H9 (cell line): ENCODE measurements at regions not wholly inside any gene's neighbourhood (a gene's known extent, or its start where the extent isn't known, plus 50 kb on each side); places are given as distances from the start of the nearest gene placed in this dataset.

Experiments used
- DNase-seq: peaks from one replicate; pipeline ENCODE4 v3.0.0-alpha.2; 2017
- H2AFZ ChIP-seq: one replicate; pipeline ENCODE4 v1.6.1; 2013; ENCODE audit warnings: mild to moderate bottlenecking, low read length, control low read depth, moderate library complexity
- H2AK5ac ChIP-seq: 2 replicates; pipeline ENCODE4 v1.6.1; 2013; ENCODE audit warnings: low read length, control low read depth, mixed read lengths; ENCODE audit not compliant: insufficient read length
- H2BK120ac ChIP-seq: one replicate; pipeline ENCODE4 v1.6.1; 2013; ENCODE audit warnings: low read depth, mild to moderate bottlenecking, low read length, control low read depth, inconsistent platforms; ENCODE audit not compliant: poor library complexity, severe bottlenecking
- H2BK12ac ChIP-seq: 2 replicates; pipeline ENCODE4 v1.6.1; 2013; ENCODE audit warnings: low read length, control low read depth, mixed read lengths, low read depth; ENCODE audit not compliant: insufficient read length
- H2BK15ac ChIP-seq: 2 replicates; pipeline ENCODE4 v1.6.1; 2013; ENCODE audit warnings: low read depth, low read length, control low read depth
- H2BK20ac ChIP-seq: one replicate; pipeline ENCODE4 v1.6.1; 2013; ENCODE audit warnings: low read depth, mild to moderate bottlenecking, low read length, control low read depth, inconsistent platforms; ENCODE audit not compliant: poor library complexity, severe bottlenecking
- H2BK5ac ChIP-seq: 2 replicates; pipeline ENCODE4 v1.6.1; 2013; ENCODE audit warnings: low read length, control low read depth, mixed read lengths; ENCODE audit not compliant: insufficient read length
- H3K14ac ChIP-seq: 2 replicates; pipeline ENCODE4 v1.6.1; 2013; ENCODE audit warnings: low read length, control low read depth; ENCODE audit not compliant: insufficient read depth
- H3K18ac ChIP-seq: 2 replicates; pipeline ENCODE4 v1.6.1; 2013; ENCODE audit warnings: low read depth, mild to moderate bottlenecking, mixed read lengths, low read length, control low read depth; ENCODE audit not compliant: insufficient read length
- H3K23ac ChIP-seq: 2 replicates; pipeline ENCODE4 v1.6.1; 2013; ENCODE audit warnings: low read length, control low read depth, mixed read lengths, low read depth; ENCODE audit not compliant: insufficient read length
- H3K23me2 ChIP-seq: 2 replicates; pipeline ENCODE4 v1.6.1; 2013; ENCODE audit warnings: low read depth, mild to moderate bottlenecking, mixed read lengths, low read length, control low read depth; ENCODE audit not compliant: insufficient read length, poor library complexity, severe bottlenecking
- H3K27ac ChIP-seq: 2 replicates; pipeline ENCODE4 v1.5.1; 2013; ENCODE audit warnings: low read length, control low read depth, mixed read lengths, low read depth; ENCODE audit not compliant: insufficient read length
- H3K27me3 ChIP-seq: 2 replicates; pipeline ENCODE4 v1.6.1; 2013; ENCODE audit warnings: low read length, control low read depth, inconsistent platforms; ENCODE audit not compliant: insufficient read depth
- H3K4ac ChIP-seq: 2 replicates; pipeline ENCODE4 v1.6.1; 2013; ENCODE audit warnings: low read depth, mild to moderate bottlenecking, control low read depth, inconsistent platforms, low read length, moderate library complexity
- H3K4me1 ChIP-seq: 2 replicates; pipeline ENCODE4 v1.6.1; 2013; ENCODE audit warnings: low read length, control low read depth, inconsistent platforms; ENCODE audit not compliant: insufficient read depth
- H3K4me2 ChIP-seq: 2 replicates; pipeline ENCODE4 v1.6.1; 2013; ENCODE audit warnings: low read length, control low read depth, mixed read lengths; ENCODE audit not compliant: insufficient read length, insufficient read depth
- H3K56ac ChIP-seq: 2 replicates; pipeline ENCODE4 v1.6.1; 2013; ENCODE audit warnings: low read depth, mild to moderate bottlenecking, mixed read lengths, low read length, control low read depth; ENCODE audit not compliant: insufficient read length
- H3K79me1 ChIP-seq: 2 replicates; pipeline ENCODE4 v1.6.1; 2013; ENCODE audit warnings: low read depth, mild to moderate bottlenecking, moderate library complexity, low read length, control low read depth, inconsistent platforms; ENCODE audit not compliant: insufficient read depth, poor library complexity, severe bottlenecking
- H3K79me2 ChIP-seq: 2 replicates; pipeline ENCODE4 v1.6.1; 2013; ENCODE audit warnings: low read length, control low read depth, inconsistent platforms; ENCODE audit not compliant: insufficient read depth
- H3K9ac ChIP-seq: 2 replicates; pipeline ENCODE4 v1.6.1; 2013; ENCODE audit warnings: low read length, control low read depth, mixed read lengths; ENCODE audit not compliant: insufficient read length; ENCODE audit errors: extremely low read depth
- H3K9me3 ChIP-seq: one replicate; pipeline ENCODE4 v1.6.1; 2013; ENCODE audit warnings: low read depth, low read length, inconsistent platforms; ENCODE audit not compliant: control insufficient read depth
- H3T11ph ChIP-seq: one replicate; pipeline ENCODE4 v1.6.1; 2013; ENCODE audit warnings: mild to moderate bottlenecking, low read length, control low read depth, inconsistent platforms
- H4K20me1 ChIP-seq: one replicate; pipeline ENCODE4 v1.6.1; 2013; ENCODE audit not compliant: control insufficient read depth, insufficient read length, insufficient read depth
- H4K5ac ChIP-seq: 2 replicates; pipeline ENCODE4 v1.6.1; 2013; ENCODE audit warnings: low read depth, mild to moderate bottlenecking, mixed read lengths, low read length, control low read depth; ENCODE audit not compliant: insufficient read length
- H4K8ac ChIP-seq: replicated peaks from 2 replicates; pipeline ENCODE4 v1.6.1; 2013; ENCODE audit warnings: low read length, control low read depth, mixed read lengths, low read depth; ENCODE audit not compliant: insufficient read length
- H4K91ac ChIP-seq: 2 replicates; pipeline ENCODE4 v1.6.1; 2013; ENCODE audit warnings: low read depth, mild to moderate bottlenecking, moderate library complexity, mixed read lengths, low read length, control low read depth; ENCODE audit not compliant: insufficient read length
- H3K27ac Mint-ChIP-seq, 3 experiments: 2 replicates in 2 of 3; 3 replicates in 1 of 3; pipeline ENCODE4 v1.8.0; 2020 to 2021; ENCODE audit warnings: mixed read lengths in 3 of 3, mild to moderate bottlenecking in 1 of 3, moderate library complexity in 1 of 3
- H3K27me3 Mint-ChIP-seq: 2 replicates; pipeline ENCODE4 v1.8.0; 2021; ENCODE audit warnings: low read depth, mild to moderate bottlenecking, moderate library complexity, mixed read lengths
- H3K36me3 Mint-ChIP-seq, 3 experiments: 2 replicates in 2 of 3; 3 replicates in 1 of 3; pipeline ENCODE4 v1.8.0; 2020 to 2021; ENCODE audit warnings: low read depth in 3 of 3, mixed read lengths in 3 of 3; ENCODE audit not compliant: insufficient read depth in 1 of 3
- H3K4me1 Mint-ChIP-seq, 2 experiments: 2 replicates each; pipeline ENCODE4 v1.8.0; 2020; ENCODE audit warnings: mixed read lengths in 2 of 2
- H3K4me3 Mint-ChIP-seq, 2 experiments: 2 replicates in 1 of 2; 3 replicates in 1 of 2; pipeline ENCODE4 v1.8.0; 2020 to 2021; ENCODE audit warnings: mild to moderate bottlenecking in 2 of 2, mixed read lengths in 2 of 2, moderate library complexity in 1 of 2
- H3K9me3 Mint-ChIP-seq, 2 experiments: 2 replicates in 1 of 2; 3 replicates in 1 of 2; pipeline ENCODE4 v1.8.0; 2020; ENCODE audit warnings: mild to moderate bottlenecking in 2 of 2, mixed read lengths in 2 of 2, moderate library complexity in 1 of 2
- WGBS: extraction: QIAGEN DNeasy Blood & Tissue Kit; methylation state at CpG from one replicate; pipeline ENCODE4 v1.1.7; 2013; ENCODE audit warnings: missing lambda C conversion rate, low lambda C conversion rate, mixed read lengths; ENCODE audit not compliant: insufficient read length; ENCODE audit errors: extremely low coverage; 5-methylcytosine and 5-hydroxymethylcytosine counted together
- TF ChIP-seq, protein P1 (sequence below): fragments of 200-600 bp; sonication (generic); conservative IDR thresholded peaks from 3 replicates; pipeline ENCODE4 v1.8.0; 2021; ENCODE audit warnings: antibody characterized with exemption, mild to moderate bottlenecking

DNA sequence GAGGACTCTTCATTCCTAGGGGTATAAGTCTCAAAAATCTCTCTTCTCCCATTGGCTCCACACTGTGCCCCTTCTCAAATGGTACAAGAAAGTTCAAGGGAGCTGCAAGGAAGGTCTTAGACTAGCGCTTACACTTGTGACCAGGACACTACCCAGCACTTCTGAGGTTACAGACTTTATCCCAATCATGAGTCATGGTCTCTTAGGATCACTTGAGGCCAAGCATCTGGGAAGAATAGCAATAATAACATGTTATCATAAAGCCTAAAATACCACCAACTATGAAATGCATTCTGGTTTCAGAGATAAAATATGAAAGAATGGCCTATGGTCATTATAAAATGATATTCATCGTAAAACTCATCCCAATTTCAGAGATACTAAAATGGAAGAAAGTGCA lies 309.9 kb upstream of the PKDCC start:
- H3K36me3 Mint-ChIP-seq, result no peaks in the 10 kb centered on the region
- no peak overlapping the region for H4K5ac ChIP-seq

More for the DNA sequence above, 309.9 kb upstream of the PKDCC start:
- Histone ChIP-seq H3K9me3 (no peaks in the 10 kb centered on the region), H3K4ac (no peak overlapping the region), H4K91ac (no peak overlapping the region), H2AFZ (no peak overlapping the region), H3K4me1 (peaks cover 5% of the 10 kb centered on the region; the same call in 1 of the 2 replicates), H4K20me1 (no peaks in the 10 kb centered on the region), H3K79me2 (no peaks in the 10 kb centered on the region), H3K14ac (no peak overlapping the region), H3T11ph (no peak overlapping the region), H3K23me2 (no peaks in the 10 kb centered on the region), H2BK15ac (no peak overlapping the region), H2BK120ac (no peak overlapping the region), H2AK5ac (no peak overlapping the region), H3K27ac (no peak overlapping the region), H3K9ac (no peak overlapping the region), H3K23ac (no peak overlapping the region), H3K79me1 (no peaks in the 10 kb centered on the region), H2BK5ac (no peak overlapping the region), H4K8ac (no peak overlapping the region), H3K56ac (no peak overlapping the region), H3K18ac (no peak overlapping the region), H2BK20ac (no peak overlapping the region), H3K27me3 (no peaks in the 10 kb centered on the region), H3K4me2 (no peak overlapping the region), H2BK12ac (no peak overlapping the region)
- Mint-ChIP-seq H3K4me3 (no peak overlapping the region), H3K4me1 (peaks cover 23 to 27% of the 10 kb centered on the region in 2 experiments), H3K27ac (no peak overlapping the region), H3K9me3 (peaks cover 7 to 8% of the 10 kb centered on the region in 2 experiments; a peak in 2 of 5 replicates), H3K27me3 (no peaks in the 10 kb centered on the region)
- no peak for DNase-seq
- TF ChIP-seq, protein P1, sequence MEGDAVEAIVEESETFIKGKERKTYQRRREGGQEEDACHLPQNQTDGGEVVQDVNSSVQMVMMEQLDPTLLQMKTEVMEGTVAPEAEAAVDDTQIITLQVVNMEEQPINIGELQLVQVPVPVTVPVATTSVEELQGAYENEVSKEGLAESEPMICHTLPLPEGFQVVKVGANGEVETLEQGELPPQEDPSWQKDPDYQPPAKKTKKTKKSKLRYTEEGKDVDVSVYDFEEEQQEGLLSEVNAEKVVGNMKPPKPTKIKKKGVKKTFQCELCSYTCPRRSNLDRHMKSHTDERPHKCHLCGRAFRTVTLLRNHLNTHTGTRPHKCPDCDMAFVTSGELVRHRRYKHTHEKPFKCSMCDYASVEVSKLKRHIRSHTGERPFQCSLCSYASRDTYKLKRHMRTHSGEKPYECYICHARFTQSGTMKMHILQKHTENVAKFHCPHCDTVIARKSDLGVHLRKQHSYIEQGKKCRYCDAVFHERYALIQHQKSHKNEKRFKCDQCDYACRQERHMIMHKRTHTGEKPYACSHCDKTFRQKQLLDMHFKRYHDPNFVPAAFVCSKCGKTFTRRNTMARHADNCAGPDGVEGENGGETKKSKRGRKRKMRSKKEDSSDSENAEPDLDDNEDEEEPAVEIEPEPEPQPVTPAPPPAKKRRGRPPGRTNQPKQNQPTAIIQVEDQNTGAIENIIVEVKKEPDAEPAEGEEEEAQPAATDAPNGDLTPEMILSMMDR, result no peak
- no CpG with 5 or more reads among the region's 2 CpGs for WGBS
